ENCODE measurements at regions not wholly inside any gene's neighbourhood (a gene's known extent, or its start where the extent isn't known, plus 50 kb on each side); places are given as distances from the start of the nearest gene placed in this dataset.
"Not testable (repeated sequence)": the region's sequence is repeated elsewhere in the genome, so short reads cannot be mapped to it uniquely, and the experiment has no call there.

- H3K4me1 ChIP-seq (ENCODE audit: control insufficient read depth, insufficient read depth, low read length, poor library complexity, severe bottlenecking); H3K4me3 ChIP-seq (ENCODE audit: insufficient read depth, low read depth, low read length, poor library complexity, severe bottlenecking); H3K27me3 ChIP-seq (replicated peaks; ENCODE audit: control insufficient read depth, insufficient read depth, low read length, poor library complexity, severe bottlenecking); H3K27ac ChIP-seq (ENCODE audit: insufficient read depth, low read length, poor library complexity, severe bottlenecking); H3K9me3 ChIP-seq (ENCODE audit: control insufficient read depth, low read length); H3K36me3 ChIP-seq (ENCODE audit: control insufficient read depth, insufficient read depth, low read length); DNase-seq: not testable (repeated sequence)
Observed at GRCh38 chr14:105692110-105692685, 165.8 kb downstream of the TMEM121 start.

- Histone ChIP-seq H3K4me3 (ENCODE audit: insufficient read depth, low read depth, low read length, poor library complexity, severe bottlenecking) (no peak overlapping the region), H3K27ac (ENCODE audit: insufficient read depth, low read length, poor library complexity, severe bottlenecking) (no peak overlapping the region)
- no peak for DNase-seq
Observed at GRCh38 chr14:105694961-105695360, 168.6 kb downstream of the TMEM121 start.

GRCh38 chr14:105696388-105696787 lies 170.0 kb downstream of the TMEM121 start:
- H3K27me3 ChIP-seq (replicated peaks; ENCODE audit: control insufficient read depth, insufficient read depth, low read length, poor library complexity, severe bottlenecking); H3K27ac ChIP-seq (ENCODE audit: insufficient read depth, low read length, poor library complexity, severe bottlenecking); H3K4me1 ChIP-seq (ENCODE audit: control insufficient read depth, insufficient read depth, low read length, poor library complexity, severe bottlenecking); H3K9me3 ChIP-seq (ENCODE audit: control insufficient read depth, low read length); DNase-seq; H3K4me3 ChIP-seq (ENCODE audit: insufficient read depth, low read depth, low read length, poor library complexity, severe bottlenecking); H3K36me3 ChIP-seq (ENCODE audit: control insufficient read depth, insufficient read depth, low read length): not testable (repeated sequence)

More at GRCh38 chr14:105694961-105695360, 168.6 kb downstream of the TMEM121 start:
- no peaks in the 10 kb centered on the region for H3K9me3 ChIP-seq (ENCODE audit: control insufficient read depth, low read length)
- no peaks in the 10 kb centered on the region for H3K27me3 ChIP-seq (replicated peaks; ENCODE audit: control insufficient read depth, insufficient read depth, low read length, poor library complexity, severe bottlenecking)
- H3K4me1 ChIP-seq (ENCODE audit: control insufficient read depth, insufficient read depth, low read length, poor library complexity, severe bottlenecking) = no peaks in the 10 kb centered on the region
- no peaks in the 10 kb centered on the region for H3K36me3 ChIP-seq (ENCODE audit: control insufficient read depth, insufficient read depth, low read length)

GRCh38 chr14:105697414-105697813 lies 171.0 kb downstream of the TMEM121 start:
- not testable (repeated sequence) for H3K36me3 ChIP-seq (ENCODE audit: control insufficient read depth, insufficient read depth, low read length); H3K4me3 ChIP-seq (ENCODE audit: insufficient read depth, low read depth, low read length, poor library complexity, severe bottlenecking); H3K27ac ChIP-seq (ENCODE audit: insufficient read depth, low read length, poor library complexity, severe bottlenecking); H3K4me1 ChIP-seq (ENCODE audit: control insufficient read depth, insufficient read depth, low read length, poor library complexity, severe bottlenecking); H3K27me3 ChIP-seq (replicated peaks; ENCODE audit: control insufficient read depth, insufficient read depth, low read length, poor library complexity, severe bottlenecking); H3K9me3 ChIP-seq (ENCODE audit: control insufficient read depth, low read length); DNase-seq

- H3K27ac ChIP-seq (ENCODE audit: insufficient read depth, low read length, poor library complexity, severe bottlenecking); DNase-seq; H3K27me3 ChIP-seq (replicated peaks; ENCODE audit: control insufficient read depth, insufficient read depth, low read length, poor library complexity, severe bottlenecking); H3K36me3 ChIP-seq (ENCODE audit: control insufficient read depth, insufficient read depth, low read length); H3K4me3 ChIP-seq (ENCODE audit: insufficient read depth, low read depth, low read length, poor library complexity, severe bottlenecking); H3K4me1 ChIP-seq (ENCODE audit: control insufficient read depth, insufficient read depth, low read length, poor library complexity, severe bottlenecking); H3K9me3 ChIP-seq (ENCODE audit: control insufficient read depth, low read length): not testable (repeated sequence)
Observed at GRCh38 chr14:105697955-105698354, 171.6 kb downstream of the TMEM121 start.

- H3K4me1 ChIP-seq (ENCODE audit: control insufficient read depth, insufficient read depth, low read length, poor library complexity, severe bottlenecking); H3K9me3 ChIP-seq (ENCODE audit: control insufficient read depth, low read length); H3K27ac ChIP-seq (ENCODE audit: insufficient read depth, low read length, poor library complexity, severe bottlenecking); H3K27me3 ChIP-seq (replicated peaks; ENCODE audit: control insufficient read depth, insufficient read depth, low read length, poor library complexity, severe bottlenecking); H3K36me3 ChIP-seq (ENCODE audit: control insufficient read depth, insufficient read depth, low read length); H3K4me3 ChIP-seq (ENCODE audit: insufficient read depth, low read depth, low read length, poor library complexity, severe bottlenecking); DNase-seq: not testable (repeated sequence)
Observed at GRCh38 chr14:105698940-105699556, 172.7 kb downstream of the TMEM121 start.

GRCh38 chr14:105699706-105700105 lies 173.3 kb downstream of the TMEM121 start:
- not testable (repeated sequence) for H3K27me3 ChIP-seq (replicated peaks; ENCODE audit: control insufficient read depth, insufficient read depth, low read length, poor library complexity, severe bottlenecking); H3K36me3 ChIP-seq (ENCODE audit: control insufficient read depth, insufficient read depth, low read length); H3K4me1 ChIP-seq (ENCODE audit: control insufficient read depth, insufficient read depth, low read length, poor library complexity, severe bottlenecking); H3K9me3 ChIP-seq (ENCODE audit: control insufficient read depth, low read length); H3K27ac ChIP-seq (ENCODE audit: insufficient read depth, low read length, poor library complexity, severe bottlenecking); DNase-seq; H3K4me3 ChIP-seq (ENCODE audit: insufficient read depth, low read depth, low read length, poor library complexity, severe bottlenecking)

GRCh38 chr14:105700146-105700545 lies 173.8 kb downstream of the TMEM121 start:
- H3K4me3 ChIP-seq (ENCODE audit: insufficient read depth, low read depth, low read length, poor library complexity, severe bottlenecking); H3K9me3 ChIP-seq (ENCODE audit: control insufficient read depth, low read length); H3K27me3 ChIP-seq (replicated peaks; ENCODE audit: control insufficient read depth, insufficient read depth, low read length, poor library complexity, severe bottlenecking); DNase-seq; H3K27ac ChIP-seq (ENCODE audit: insufficient read depth, low read length, poor library complexity, severe bottlenecking); H3K4me1 ChIP-seq (ENCODE audit: control insufficient read depth, insufficient read depth, low read length, poor library complexity, severe bottlenecking); H3K36me3 ChIP-seq (ENCODE audit: control insufficient read depth, insufficient read depth, low read length): not testable (repeated sequence)

- H3K4me3 ChIP-seq (ENCODE audit: insufficient read depth, low read depth, low read length, poor library complexity, severe bottlenecking) = no peak overlapping the region
- H3K27ac ChIP-seq (ENCODE audit: insufficient read depth, low read length, poor library complexity, severe bottlenecking) = no peak overlapping the region
- H3K4me1 ChIP-seq (ENCODE audit: control insufficient read depth, insufficient read depth, low read length, poor library complexity, severe bottlenecking) = no peaks in the 10 kb centered on the region
- no peak for DNase-seq
- H3K9me3 ChIP-seq (ENCODE audit: control insufficient read depth, low read length) = no peaks in the 10 kb centered on the region
- H3K27me3 ChIP-seq (replicated peaks; ENCODE audit: control insufficient read depth, insufficient read depth, low read length, poor library complexity, severe bottlenecking) = no peaks in the 10 kb centered on the region
- no peaks in the 10 kb centered on the region for H3K36me3 ChIP-seq (ENCODE audit: control insufficient read depth, insufficient read depth, low read length)
Observed at GRCh38 chr14:105700622-105701288, 174.4 kb downstream of the TMEM121 start.

GRCh38 chr14:105701456-105702274 lies 175.3 kb downstream of the TMEM121 start:
- no peak for DNase-seq
- Histone ChIP-seq H3K36me3 (ENCODE audit: control insufficient read depth, insufficient read depth, low read length) (no peaks in the 10 kb centered on the region), H3K27ac (ENCODE audit: insufficient read depth, low read length, poor library complexity, severe bottlenecking) (no peak overlapping the region), H3K4me1 (ENCODE audit: control insufficient read depth, insufficient read depth, low read length, poor library complexity, severe bottlenecking) (no peaks in the 10 kb centered on the region), H3K4me3 (ENCODE audit: insufficient read depth, low read depth, low read length, poor library complexity, severe bottlenecking) (no peak overlapping the region), H3K9me3 (ENCODE audit: control insufficient read depth, low read length) (no peaks in the 10 kb centered on the region), H3K27me3 (replicated peaks; ENCODE audit: control insufficient read depth, insufficient read depth, low read length, poor library complexity, severe bottlenecking) (no peaks in the 10 kb centered on the region)

Data from effector memory CD4-positive, alpha-beta T cell (primary cell).